Activated CD4-positive, alpha-beta memory T cell treated with anti-CD3 and anti-CD28 coated beads, Interleukin-2, amount 10 ng/mL, durations not matched to agents 7 days and 5 days (primary cell): ENCODE measurements at regions not wholly inside any gene's neighbourhood (a gene's known extent, or its start where the extent isn't known, plus 50 kb on each side); places are given as distances from the start of the nearest gene placed in this dataset.

Experiments used
- CTCF ChIA-PET: fragments of 350-600 bp; sonication (Branson Sonifier 250); formaldehyde crosslinking; loops from one replicate; lab custom pipeline; 2021; ENCODE audit warnings: antibody characterized with exemption, inconsistent platforms; lab: Charles Lee
- POLR2A ChIA-PET: fragments of 350-600 bp; sonication (Branson Sonifier 250); formaldehyde crosslinking; loops from one replicate; lab custom pipeline; 2021; ENCODE audit warnings: antibody characterized with exemption; lab: Charles Lee
- DNase-seq: peaks from one replicate; pipeline ENCODE4 v3.0.0-alpha.2; 2020
- H3K27ac Mint-ChIP-seq: one replicate; pipeline ENCODE4 v1.8.0; 2021; ENCODE audit warnings: mild to moderate bottlenecking, mixed read lengths
- H3K27me3 Mint-ChIP-seq: one replicate; pipeline ENCODE4 v1.8.0; 2021; ENCODE audit warnings: mixed read lengths
- H3K36me3 Mint-ChIP-seq: one replicate; pipeline ENCODE4 v1.8.0; 2021; ENCODE audit warnings: low read depth, mixed read lengths
- H3K4me1 Mint-ChIP-seq: one replicate; pipeline ENCODE4 v1.8.0; 2021; ENCODE audit warnings: mixed read lengths
- H3K4me3 Mint-ChIP-seq: one replicate; pipeline ENCODE4 v1.8.0; 2021; ENCODE audit warnings: mild to moderate bottlenecking, mixed read lengths
- H3K9me3 Mint-ChIP-seq: one replicate; pipeline ENCODE4 v1.8.0; 2021; ENCODE audit warnings: mixed read lengths

DNA sequence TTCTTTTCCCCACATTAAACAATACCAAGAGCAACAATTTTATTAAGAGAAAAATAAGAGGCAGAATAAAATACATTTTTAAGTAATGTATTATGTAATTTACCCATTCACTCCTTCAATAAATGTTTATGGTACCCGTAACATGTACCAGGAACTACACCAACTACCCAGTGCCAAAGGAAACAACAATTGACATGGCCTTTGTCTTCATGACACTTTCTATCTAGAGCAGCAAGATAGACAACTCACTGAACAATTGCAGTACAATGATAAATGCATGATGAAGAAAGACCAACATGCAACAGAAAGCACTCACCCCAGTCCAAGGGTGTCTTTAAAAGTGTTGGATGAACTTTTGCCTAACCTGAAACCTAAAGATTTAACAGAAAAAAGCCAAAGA is 493.8 kb downstream of the IGSF11 start:
- Mint-ChIP-seq H3K36me3 (no peaks in the 10 kb centered on the region), H3K4me3 (no peak overlapping the region), H3K27ac (no peak overlapping the region), H3K9me3 (peaks cover 4% of the 10 kb centered on the region), H3K27me3 (no peaks in the 10 kb centered on the region), H3K4me1 (no peaks in the 10 kb centered on the region)
- CTCF ChIA-PET, result no interaction called here
- POLR2A ChIA-PET, result no interaction called here
- DNase-seq, result no peak

DNA sequence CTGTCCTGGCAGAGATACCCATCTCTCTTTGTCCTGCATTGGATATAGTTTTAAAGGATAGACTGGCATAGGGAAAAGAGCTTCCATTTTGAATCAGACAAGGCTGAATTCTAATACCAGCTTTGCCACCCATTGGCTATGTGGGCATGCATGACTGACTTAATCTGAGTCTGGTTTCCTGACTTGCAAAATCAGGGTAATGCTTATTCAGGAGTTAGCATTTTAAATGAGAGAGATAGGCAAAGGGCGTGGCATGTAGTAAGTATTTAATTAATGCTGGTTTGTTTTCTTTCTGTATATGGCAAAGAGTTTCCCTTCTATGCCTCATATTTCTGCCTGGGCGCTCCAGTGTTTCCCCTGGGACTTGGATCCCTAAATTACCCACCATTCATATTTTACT is 492.9 kb downstream of the IGSF11 start:
- Mint-ChIP-seq H3K4me1 (no peaks in the 10 kb centered on the region), H3K4me3 (no peak overlapping the region), H3K9me3 (peaks cover 4% of the 10 kb centered on the region), H3K36me3 (no peaks in the 10 kb centered on the region), H3K27me3 (no peaks in the 10 kb centered on the region), H3K27ac (no peak overlapping the region)
- ChIA-PET POLR2A (no interaction called here), CTCF (no interaction called here)
- no peak for DNase-seq

DNA sequence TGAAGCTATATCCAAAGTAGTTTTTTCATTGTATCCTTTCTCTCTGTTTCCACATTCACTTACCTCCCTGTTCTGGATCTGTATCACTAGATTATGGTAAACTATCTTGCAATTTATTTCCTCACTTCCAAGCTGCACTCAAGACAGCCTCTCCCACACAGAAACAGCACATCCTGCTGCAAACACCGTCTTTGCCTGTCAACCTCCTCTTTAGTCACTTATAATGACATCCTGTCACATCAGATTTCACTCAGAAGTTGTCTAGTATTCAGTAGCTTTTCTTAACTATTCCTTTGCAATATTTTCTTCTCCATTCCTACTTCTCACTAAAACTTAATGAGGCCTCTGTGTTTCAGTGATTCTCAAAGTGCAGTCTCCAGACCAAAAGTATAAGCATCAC is 490.8 kb downstream of the IGSF11 start:
- no peaks in the 10 kb centered on the region for H3K4me1 Mint-ChIP-seq
- ChIA-PET CTCF (interaction anchor here (0.6 kb wide), 1 partner anchor 120 kb away, joined by 3 read pairs; no protein-coding TSS in a partner anchor), POLR2A (no interaction called here)
- H3K36me3 Mint-ChIP-seq, result no peaks in the 10 kb centered on the region
- H3K9me3 Mint-ChIP-seq, result peaks cover 4% of the 10 kb centered on the region
- H3K4me3 Mint-ChIP-seq, result no peak overlapping the region
- DNase-seq, result no peak
- H3K27me3 Mint-ChIP-seq, result no peaks in the 10 kb centered on the region
- no peak overlapping the region for H3K27ac Mint-ChIP-seq

DNA sequence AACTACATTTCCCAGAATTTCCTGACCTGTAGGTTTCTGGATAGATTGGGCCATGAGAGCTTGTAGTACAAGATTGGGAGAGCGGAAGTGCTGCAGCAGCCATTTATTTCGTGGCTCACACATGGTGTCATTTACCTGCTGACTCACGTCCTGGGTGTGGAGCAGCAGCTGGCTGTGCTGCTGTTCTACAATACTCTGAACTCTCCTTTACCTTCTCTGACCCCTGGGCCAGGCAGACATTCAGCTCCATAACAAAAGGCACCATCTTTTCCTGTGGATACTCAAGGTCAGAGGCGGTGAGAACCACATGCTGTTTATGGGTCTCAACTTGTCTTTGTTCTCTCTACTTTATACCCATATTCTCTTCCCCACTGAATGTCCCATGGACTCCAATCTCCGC is 490.2 kb downstream of the IGSF11 start:
- Mint-ChIP-seq H3K27me3 (no peaks in the 10 kb centered on the region), H3K36me3 (no peaks in the 10 kb centered on the region), H3K9me3 (peaks cover under 1% of the 10 kb centered on the region), H3K4me3 (no peak overlapping the region), H3K4me1 (no peaks in the 10 kb centered on the region), H3K27ac (no peak overlapping the region)
- POLR2A ChIA-PET, result no interaction called here
- CTCF ChIA-PET, result interaction anchor here (0.6 kb wide), 1 partner anchor 121 kb away, joined by 3 read pairs; no protein-coding TSS in a partner anchor
- no peak for DNase-seq

DNA sequence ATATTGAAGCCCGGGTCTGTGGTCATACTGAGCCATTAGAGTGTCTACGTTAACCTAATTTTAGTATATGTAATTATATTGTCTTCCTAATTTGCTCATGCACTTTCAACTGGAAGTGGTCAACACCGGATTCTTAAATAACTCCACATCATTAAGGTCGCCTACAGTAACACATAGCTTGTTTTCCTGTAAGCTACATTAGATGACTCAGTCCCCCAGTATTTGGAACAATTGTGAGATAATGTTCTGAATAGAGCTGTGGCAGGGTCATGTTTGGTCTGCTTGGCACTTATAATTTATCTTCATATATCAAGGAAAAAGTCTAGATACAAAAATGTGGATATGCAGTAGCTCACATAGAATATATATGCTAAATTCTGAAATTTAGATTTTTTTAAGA is 486.2 kb downstream of the IGSF11 start:
- CTCF ChIA-PET, result no interaction called here
- no peak for DNase-seq
- no peak overlapping the region for H3K27ac Mint-ChIP-seq
- no peaks in the 10 kb centered on the region for H3K4me1 Mint-ChIP-seq
- no peak overlapping the region for H3K4me3 Mint-ChIP-seq
- no peaks in the 10 kb centered on the region for H3K27me3 Mint-ChIP-seq
- POLR2A ChIA-PET, result no interaction called here
- no peaks in the 10 kb centered on the region for H3K9me3 Mint-ChIP-seq
- no peaks in the 10 kb centered on the region for H3K36me3 Mint-ChIP-seq

DNA sequence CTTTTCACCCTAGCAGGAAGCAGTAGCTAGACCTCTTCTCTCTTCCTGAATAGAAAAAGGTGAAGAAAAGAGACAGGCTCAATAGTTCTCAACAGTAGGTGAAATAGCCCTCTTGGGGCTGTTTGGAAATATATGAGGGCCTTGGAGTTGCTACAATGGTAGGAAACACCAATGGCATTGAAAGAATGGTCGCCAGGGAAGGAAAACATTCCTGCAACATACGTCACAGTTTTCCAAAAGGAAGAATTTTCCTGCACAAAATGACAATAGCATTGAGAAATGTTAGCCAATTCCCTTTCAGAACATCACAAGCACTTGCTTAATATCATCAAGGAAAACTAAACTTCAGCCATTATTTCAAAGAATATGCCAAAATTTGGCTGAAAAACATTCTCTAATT is 484.5 kb downstream of the IGSF11 start:
- CTCF ChIA-PET, result no interaction called here
- Mint-ChIP-seq H3K4me1 (no peaks in the 10 kb centered on the region), H3K36me3 (no peaks in the 10 kb centered on the region), H3K9me3 (no peaks in the 10 kb centered on the region), H3K27ac (no peak overlapping the region), H3K27me3 (no peaks in the 10 kb centered on the region), H3K4me3 (no peak overlapping the region)
- no peak for DNase-seq
- POLR2A ChIA-PET, result no interaction called here

DNA sequence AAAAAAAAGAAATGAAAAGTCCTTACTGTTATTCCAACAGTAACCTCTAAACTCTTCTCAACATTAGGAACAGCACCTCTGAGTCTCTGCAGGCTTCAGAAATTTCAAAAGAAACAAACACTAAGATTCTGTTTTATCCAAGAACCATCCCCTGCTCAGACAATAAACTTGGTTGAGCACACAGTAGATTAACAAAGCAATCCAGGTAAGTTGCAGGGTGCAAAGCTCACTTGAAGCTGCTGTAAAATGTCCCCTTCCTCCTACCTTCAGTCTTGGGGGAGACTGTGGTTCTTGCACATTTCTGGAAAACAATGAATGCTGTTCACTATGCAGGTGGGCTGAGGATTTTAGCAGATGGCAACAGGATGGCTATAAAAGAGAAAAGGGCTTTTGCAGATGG is 484.1 kb downstream of the IGSF11 start:
- Mint-ChIP-seq H3K9me3 (no peaks in the 10 kb centered on the region), H3K4me1 (no peaks in the 10 kb centered on the region), H3K36me3 (no peaks in the 10 kb centered on the region), H3K4me3 (no peak overlapping the region), H3K27me3 (no peaks in the 10 kb centered on the region), H3K27ac (no peak overlapping the region)
- ChIA-PET POLR2A (no interaction called here), CTCF (no interaction called here)
- DNase-seq, result no peak

DNA sequence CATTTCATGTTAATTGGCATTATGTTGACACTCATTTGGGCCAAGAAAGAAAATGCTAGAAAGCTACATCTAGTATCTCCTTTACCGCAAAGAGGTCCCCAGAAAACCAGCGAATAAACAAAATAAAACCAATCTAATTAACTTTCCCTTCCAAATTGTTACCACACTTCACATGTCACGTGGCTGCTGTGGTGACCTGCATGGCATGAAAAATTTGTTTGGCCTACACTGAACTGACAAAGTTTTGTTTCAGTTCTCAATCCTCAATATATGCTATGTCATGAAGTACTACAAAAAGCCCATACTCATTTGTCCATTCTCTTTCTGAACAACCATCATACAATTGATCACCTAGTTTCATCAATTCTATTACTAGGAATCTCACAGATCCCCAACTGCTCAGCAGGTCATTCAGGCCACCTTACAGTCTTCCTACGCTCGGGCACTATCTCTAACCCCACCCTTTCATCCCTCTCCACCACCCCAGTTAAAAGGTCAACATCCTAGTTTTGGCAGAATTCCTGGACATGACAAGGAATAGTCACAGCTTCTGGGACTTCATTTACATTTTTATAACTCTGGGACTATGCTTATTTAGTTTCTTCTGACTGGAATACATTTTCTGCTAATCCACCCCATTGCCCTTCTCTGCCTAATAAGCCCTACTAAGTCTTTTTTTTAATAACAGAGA is 480.4 kb downstream of the IGSF11 start:
- Mint-ChIP-seq H3K27ac (no peak overlapping the region), H3K9me3 (no peaks in the 10 kb centered on the region), H3K4me3 (no peak overlapping the region), H3K4me1 (no peaks in the 10 kb centered on the region), H3K27me3 (no peaks in the 10 kb centered on the region), H3K36me3 (no peaks in the 10 kb centered on the region)
- no peak for DNase-seq
- POLR2A ChIA-PET, result no interaction called here
- CTCF ChIA-PET, result no interaction called here

DNA sequence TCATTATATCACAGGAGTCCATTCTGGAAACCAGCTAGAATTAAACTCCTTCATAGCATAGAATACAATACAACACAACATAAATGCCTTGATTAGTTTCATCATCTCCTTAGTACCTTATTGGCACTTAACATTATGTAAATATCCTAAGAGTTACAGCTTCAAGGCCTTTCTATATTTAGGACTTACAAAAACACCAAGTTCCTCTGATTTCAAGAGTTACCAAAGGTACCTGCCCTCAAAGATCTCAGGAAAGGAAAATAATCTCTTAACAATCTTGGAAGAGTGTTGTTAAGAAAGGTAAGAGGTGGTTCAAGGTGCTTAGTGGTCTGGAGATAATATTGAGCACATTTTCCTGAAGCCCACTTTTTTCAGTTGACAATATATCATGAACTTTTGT is 477.7 kb downstream of the IGSF11 start:
- no peaks in the 10 kb centered on the region for H3K4me1 Mint-ChIP-seq
- no peaks in the 10 kb centered on the region for H3K36me3 Mint-ChIP-seq
- POLR2A ChIA-PET, result no interaction called here
- H3K27ac Mint-ChIP-seq, result no peak overlapping the region
- H3K9me3 Mint-ChIP-seq, result no peaks in the 10 kb centered on the region
- no peaks in the 10 kb centered on the region for H3K27me3 Mint-ChIP-seq
- CTCF ChIA-PET, result no interaction called here
- H3K4me3 Mint-ChIP-seq, result no peak overlapping the region
- DNase-seq, result no peak

DNA sequence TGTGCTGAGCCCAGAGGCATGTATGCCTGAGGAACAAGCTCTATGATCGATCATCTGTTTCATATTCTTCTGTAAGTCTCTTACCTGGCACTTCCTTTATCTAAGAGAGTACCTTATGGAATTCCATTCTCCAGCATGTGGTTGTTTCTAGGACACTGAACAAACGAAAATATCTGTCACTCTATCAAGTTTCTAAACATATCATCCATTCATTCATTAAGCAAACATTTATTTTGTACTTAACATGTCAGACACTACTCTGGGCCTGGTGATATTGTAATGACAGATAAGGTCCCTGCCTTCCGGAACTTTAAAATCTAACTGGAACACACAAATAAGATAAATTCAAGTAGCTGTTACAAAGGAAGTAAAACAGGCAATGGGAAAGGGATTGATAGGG is 477.1 kb downstream of the IGSF11 start:
- no peak overlapping the region for H3K4me3 Mint-ChIP-seq
- DNase-seq, result no peak
- ChIA-PET CTCF (no interaction called here), POLR2A (no interaction called here)
- H3K4me1 Mint-ChIP-seq, result no peaks in the 10 kb centered on the region
- H3K36me3 Mint-ChIP-seq, result no peaks in the 10 kb centered on the region
- H3K9me3 Mint-ChIP-seq, result no peaks in the 10 kb centered on the region
- no peaks in the 10 kb centered on the region for H3K27me3 Mint-ChIP-seq
- no peak overlapping the region for H3K27ac Mint-ChIP-seq

DNA sequence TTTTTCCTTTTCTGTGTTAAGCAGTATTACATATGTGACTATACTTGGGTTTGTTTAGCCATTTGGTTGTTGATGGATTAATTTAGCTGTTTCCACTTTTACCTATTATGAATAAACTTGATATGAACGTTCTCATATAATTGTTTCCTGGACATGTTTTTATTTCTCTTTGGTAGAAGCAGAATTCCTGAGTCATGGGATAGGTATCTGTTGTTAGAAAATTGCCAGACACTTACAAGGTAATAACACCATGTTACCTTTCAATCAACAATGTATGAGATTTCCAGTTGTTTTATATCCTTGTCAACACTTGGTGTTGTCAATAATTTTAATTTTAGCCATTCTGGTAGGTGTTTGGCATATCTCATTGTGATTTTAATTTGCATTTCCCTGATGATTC is 475.4 kb downstream of the IGSF11 start:
- ChIA-PET POLR2A (no interaction called here), CTCF (no interaction called here)
- DNase-seq, result no peak
- Mint-ChIP-seq H3K4me3 (no peak overlapping the region), H3K4me1 (no peaks in the 10 kb centered on the region), H3K27me3 (no peaks in the 10 kb centered on the region), H3K9me3 (no peaks in the 10 kb centered on the region), H3K36me3 (no peaks in the 10 kb centered on the region), H3K27ac (no peak overlapping the region)

DNA sequence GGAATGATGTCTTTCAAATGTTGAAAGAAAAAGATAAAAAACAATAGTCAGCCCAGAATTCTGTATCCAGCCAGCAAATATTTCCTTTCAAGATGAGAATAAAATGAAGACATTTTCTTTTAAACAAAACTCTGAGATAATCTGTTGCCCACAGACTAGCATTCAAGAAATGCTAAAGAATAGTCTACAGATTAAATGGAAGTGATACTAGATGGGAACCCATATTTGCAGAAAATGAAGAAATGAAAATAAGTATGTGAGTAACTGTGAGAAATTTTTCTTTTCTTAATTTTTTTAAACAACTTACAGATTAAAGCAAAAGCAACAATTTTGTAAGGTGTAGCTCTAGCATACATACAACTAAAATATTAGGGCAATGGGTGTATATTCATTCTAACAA is 469.8 kb downstream of the IGSF11 start:
- Mint-ChIP-seq H3K4me1 (no peaks in the 10 kb centered on the region), H3K27me3 (no peaks in the 10 kb centered on the region), H3K27ac (no peak overlapping the region), H3K4me3 (no peak overlapping the region), H3K9me3 (peaks cover 5% of the 10 kb centered on the region), H3K36me3 (no peaks in the 10 kb centered on the region)
- DNase-seq, result no peak
- CTCF ChIA-PET, result no interaction called here
- POLR2A ChIA-PET, result no interaction called here

DNA sequence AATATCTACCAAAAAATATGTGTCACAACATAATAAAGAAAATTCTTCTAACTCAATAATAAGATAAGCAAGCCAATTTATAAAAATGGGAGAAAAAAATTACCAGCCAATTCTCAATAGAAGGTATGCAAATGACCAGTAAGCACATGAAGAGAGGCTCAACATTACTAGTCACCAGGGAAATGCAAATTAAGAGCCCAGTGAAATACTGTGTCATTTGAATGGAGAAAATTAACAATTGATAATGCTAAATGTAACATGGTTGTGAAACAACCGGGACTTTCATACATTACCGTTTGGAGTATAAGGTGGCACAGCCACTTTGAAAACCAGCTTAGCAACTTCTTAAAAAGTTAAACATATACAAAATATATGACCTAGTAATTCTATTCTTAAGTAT is 460.7 kb downstream of the IGSF11 start:
- Mint-ChIP-seq H3K27me3 (no peaks in the 10 kb centered on the region), H3K4me3 (no peak overlapping the region)

DNA sequence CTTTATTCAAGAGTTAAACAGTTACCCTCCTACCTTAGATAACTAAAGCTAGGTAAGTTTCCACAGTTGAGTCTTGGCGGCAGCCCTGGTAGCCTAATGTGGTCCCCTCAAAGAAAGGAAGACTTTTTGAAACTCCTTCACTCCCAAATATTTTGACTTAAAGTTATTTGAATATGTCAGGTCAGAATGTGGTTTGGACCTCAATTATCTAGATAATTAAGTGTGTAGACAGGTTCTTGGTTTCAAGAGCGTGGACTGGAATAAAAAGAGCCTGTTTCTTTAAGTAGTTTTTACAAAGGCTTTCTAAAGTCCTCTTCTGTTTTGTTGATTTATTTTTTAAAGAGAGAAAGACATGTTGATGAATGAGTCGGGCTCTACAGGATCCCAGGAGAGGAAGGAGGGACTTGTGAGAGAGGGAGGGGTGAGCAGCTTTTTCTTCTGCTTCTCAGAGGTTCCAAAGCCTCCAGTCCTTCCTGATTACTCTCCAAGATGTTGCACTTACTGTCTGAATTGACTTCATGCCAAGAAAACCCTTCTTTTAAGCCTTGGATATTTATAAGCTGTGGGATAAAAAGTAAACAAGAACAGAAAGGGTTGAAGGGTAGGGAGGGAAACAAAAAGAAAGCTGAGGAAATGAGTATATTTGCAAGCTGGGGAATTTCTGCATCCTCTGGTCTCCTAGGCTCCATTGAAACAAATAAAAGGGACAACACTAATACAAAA is 457.4 kb downstream of the IGSF11 start:
- no peaks in the 10 kb centered on the region for H3K27me3 Mint-ChIP-seq
- H3K36me3 Mint-ChIP-seq, result no peaks in the 10 kb centered on the region
- H3K4me1 Mint-ChIP-seq, result no peaks in the 10 kb centered on the region
- ChIA-PET CTCF (no interaction called here), POLR2A (no interaction called here)
- H3K27ac Mint-ChIP-seq, result no peak overlapping the region
- no peak for DNase-seq
- no peaks in the 10 kb centered on the region for H3K9me3 Mint-ChIP-seq
- no peak overlapping the region for H3K4me3 Mint-ChIP-seq

More for the DNA sequence above, 460.7 kb downstream of the IGSF11 start:
- no peaks in the 10 kb centered on the region for H3K36me3 Mint-ChIP-seq
- H3K9me3 Mint-ChIP-seq, result peaks cover 5% of the 10 kb centered on the region
- CTCF ChIA-PET, result no interaction called here
- DNase-seq, result no peak
- H3K27ac Mint-ChIP-seq, result no peak overlapping the region
- POLR2A ChIA-PET, result no interaction called here
- H3K4me1 Mint-ChIP-seq, result no peaks in the 10 kb centered on the region
